ENCODE measurements at regions not wholly inside any gene's neighbourhood (a gene's known extent, or its start where the extent isn't known, plus 50 kb on each side); places are given as distances from the start of the nearest gene placed in this dataset.

- TF ChIP-seq, protein P1, sequence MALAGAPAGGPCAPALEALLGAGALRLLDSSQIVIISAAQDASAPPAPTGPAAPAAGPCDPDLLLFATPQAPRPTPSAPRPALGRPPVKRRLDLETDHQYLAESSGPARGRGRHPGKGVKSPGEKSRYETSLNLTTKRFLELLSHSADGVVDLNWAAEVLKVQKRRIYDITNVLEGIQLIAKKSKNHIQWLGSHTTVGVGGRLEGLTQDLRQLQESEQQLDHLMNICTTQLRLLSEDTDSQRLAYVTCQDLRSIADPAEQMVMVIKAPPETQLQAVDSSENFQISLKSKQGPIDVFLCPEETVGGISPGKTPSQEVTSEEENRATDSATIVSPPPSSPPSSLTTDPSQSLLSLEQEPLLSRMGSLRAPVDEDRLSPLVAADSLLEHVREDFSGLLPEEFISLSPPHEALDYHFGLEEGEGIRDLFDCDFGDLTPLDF (CRISPR knock-in tag; IDR thresholded peaks at IDR 0.05): no peak
- TF ChIP-seq NFXL1 (CRISPR knock-in tag; IDR thresholded peaks at IDR 0.05) (no peak), ZNF561 (CRISPR knock-in tag; conservative IDR thresholded peaks at IDR 0.05) (no peak)
Measured at GRCh38 chr14:62557416-62557815, 487.8 kb downstream of the KCNH5 start (continued).

DNA sequence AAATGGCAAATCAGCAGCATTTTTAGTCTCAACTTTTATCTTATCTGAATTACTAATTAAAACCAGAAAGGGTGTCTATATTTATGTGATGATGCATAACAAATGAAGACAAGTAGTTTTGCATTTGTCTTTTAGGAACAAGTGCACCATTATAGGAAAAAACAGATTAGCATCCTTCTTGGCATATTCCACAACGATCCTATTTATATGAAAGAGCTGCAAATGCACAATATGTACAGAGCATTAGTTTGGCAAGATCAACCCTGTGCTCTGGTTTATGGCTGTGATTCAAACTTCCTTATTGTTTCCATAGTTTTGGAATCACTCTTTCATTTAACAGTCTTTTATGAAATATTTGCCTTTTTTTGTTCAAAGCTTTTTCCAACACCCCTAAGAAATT lies 486.8 kb downstream of the KCNH5 start:
- H3K4me1 ChIP-seq (replicated peaks in 1 of 2; ENCODE audit: control insufficient read depth in 2 of 2, insufficient read depth in 2 of 2, low read length in 2 of 2): no peaks in the 10 kb centered on the region
- in situ Hi-C loops (cut with MboI): no loop called here
- no peaks in the 10 kb centered on the region for H3K9me3 ChIP-seq (replicated peaks; ENCODE audit: control insufficient read depth, insufficient read depth, low read depth, low read length)
- TF ChIP-seq ZNF324 (CRISPR knock-in tag; IDR thresholded peaks at IDR 0.05): no peak
- TF ChIP-seq SNRNP70 (optimal IDR thresholded peaks at IDR 0.05; ENCODE audit: low read depth, low read length): no peak
- no peak for TF ChIP-seq ARID1B (IDR thresholded peaks at IDR 0.05)
- no peak for TF ChIP-seq BRF1 (IDR thresholded peaks at IDR 0.05; ENCODE audit: borderline replicate concordance, extremely low read depth, insufficient read length)
- TF ChIP-seq ZBTB43 (CRISPR knock-in tag; IDR thresholded peaks at IDR 0.05): no peak
- TF ChIP-seq ZNF511 (CRISPR knock-in tag; IDR thresholded peaks at IDR 0.05): no peak
- TF ChIP-seq E4F1 (CRISPR knock-in tag; IDR thresholded peaks at IDR 0.05; ENCODE audit: borderline replicate concordance): no peak
- H2AFZ ChIP-seq (ENCODE audit: low read depth, low read length): no peak overlapping the region
- intact Hi-C loops (cut with micrococcal nuclease): no loop called here
- WGBS (ENCODE audit: insufficient coverage, low coverage, missing lambda C conversion rate): 0% methylated on average over 1 of the region's 1 CpG
- no peaks in the 10 kb centered on the region for H3K36me3 ChIP-seq (ENCODE audit: control insufficient read depth, insufficient read depth, low read length)
- H3K4me2 ChIP-seq (ENCODE audit: insufficient read depth, low read length): no peak overlapping the region
- H3K27ac ChIP-seq (ENCODE audit: extremely low read depth, low read depth, low read length): no peak overlapping the region
- H4K20me1 ChIP-seq (replicated peaks; ENCODE audit: control insufficient read depth, insufficient read depth, low read length): no peaks in the 10 kb centered on the region
- CTCF ChIA-PET (ENCODE audit: low intra/inter-chr PET ratio): no interaction called here
- H3K9ac ChIP-seq (ENCODE audit: insufficient read depth in 1 of 2, low read depth in 2 of 2, low read length in 2 of 2): no peak overlapping the region
- ATAC-seq (no peak), DNase-seq (ENCODE audit: extremely low read depth in 1 of 4, low spot score in 3 of 4) (no peak), FAIRE-seq (no peak)
- BruUV-seq (replicated peaks): no TSS peak
- no peaks in the 10 kb centered on the region for H3K27me3 ChIP-seq (ENCODE audit: control insufficient read depth in 2 of 2, insufficient read depth in 2 of 2, low read length in 2 of 2)
- no peak overlapping the region for H3K4me3 ChIP-seq
- no peaks in the 10 kb centered on the region for H3K79me2 ChIP-seq (ENCODE audit: control insufficient read depth, insufficient read depth, low read length)
- POLR2A ChIA-PET: no interaction called here
- H3K9me1 ChIP-seq (ENCODE audit: control insufficient read depth, insufficient read depth, low read length): no peaks in the 10 kb centered on the region
